Peyer's patch (tissue), 4 donors: ENCODE measurements at regions not wholly inside any gene's neighbourhood (a gene's known extent, or its start where the extent isn't known, plus 50 kb on each side); places are given as distances from the start of the nearest gene placed in this dataset.

Experiments
- POLR2A ChIP-seq, 2 donors: fragments of 450-650 bp; IDR thresholded peaks; one replicate each; pipeline ENCODE4 v1.5.1; 2017; ENCODE audit warnings: antibody characterized with exemption in 2 of 2, mild to moderate bottlenecking in 2 of 2, moderate library complexity in 2 of 2
- TF ChIP-seq, protein P1 (sequence below), 6 experiments: fragments of 450-650 bp in 4 of 6; fragments of 200-600 bp in 2 of 6; sonication (generic) in 1 of 6; IDR thresholded peaks; one replicate each; pipeline ENCODE4 v1.5.1; 2017 to 2019; ENCODE audit warnings: antibody characterized with exemption in 6 of 6, mild to moderate bottlenecking in 3 of 6, moderate library complexity in 1 of 6

GRCh38 chr10:90327611-90328010, 530.2 kb downstream of the HTR7 start:
- TF ChIP-seq, protein P1, sequence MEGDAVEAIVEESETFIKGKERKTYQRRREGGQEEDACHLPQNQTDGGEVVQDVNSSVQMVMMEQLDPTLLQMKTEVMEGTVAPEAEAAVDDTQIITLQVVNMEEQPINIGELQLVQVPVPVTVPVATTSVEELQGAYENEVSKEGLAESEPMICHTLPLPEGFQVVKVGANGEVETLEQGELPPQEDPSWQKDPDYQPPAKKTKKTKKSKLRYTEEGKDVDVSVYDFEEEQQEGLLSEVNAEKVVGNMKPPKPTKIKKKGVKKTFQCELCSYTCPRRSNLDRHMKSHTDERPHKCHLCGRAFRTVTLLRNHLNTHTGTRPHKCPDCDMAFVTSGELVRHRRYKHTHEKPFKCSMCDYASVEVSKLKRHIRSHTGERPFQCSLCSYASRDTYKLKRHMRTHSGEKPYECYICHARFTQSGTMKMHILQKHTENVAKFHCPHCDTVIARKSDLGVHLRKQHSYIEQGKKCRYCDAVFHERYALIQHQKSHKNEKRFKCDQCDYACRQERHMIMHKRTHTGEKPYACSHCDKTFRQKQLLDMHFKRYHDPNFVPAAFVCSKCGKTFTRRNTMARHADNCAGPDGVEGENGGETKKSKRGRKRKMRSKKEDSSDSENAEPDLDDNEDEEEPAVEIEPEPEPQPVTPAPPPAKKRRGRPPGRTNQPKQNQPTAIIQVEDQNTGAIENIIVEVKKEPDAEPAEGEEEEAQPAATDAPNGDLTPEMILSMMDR (IDR thresholded peaks at IDR 0.05): no peak
- no peak for TF ChIP-seq POLR2A (IDR thresholded peaks at IDR 0.05)
